ENCODE measurements at regions not wholly inside any gene's neighbourhood (a gene's known extent, or its start where the extent isn't known, plus 50 kb on each side); places are given as distances from the start of the nearest gene placed in this dataset.
"Not testable (repeated sequence)": the region's sequence is repeated elsewhere in the genome, so short reads cannot be mapped to it uniquely, and the experiment has no call there.

GRCh38 chr4:49510238-49510637, 524.2 kb downstream of the CWH43 start:
- TF ChIP-seq, protein P1, sequence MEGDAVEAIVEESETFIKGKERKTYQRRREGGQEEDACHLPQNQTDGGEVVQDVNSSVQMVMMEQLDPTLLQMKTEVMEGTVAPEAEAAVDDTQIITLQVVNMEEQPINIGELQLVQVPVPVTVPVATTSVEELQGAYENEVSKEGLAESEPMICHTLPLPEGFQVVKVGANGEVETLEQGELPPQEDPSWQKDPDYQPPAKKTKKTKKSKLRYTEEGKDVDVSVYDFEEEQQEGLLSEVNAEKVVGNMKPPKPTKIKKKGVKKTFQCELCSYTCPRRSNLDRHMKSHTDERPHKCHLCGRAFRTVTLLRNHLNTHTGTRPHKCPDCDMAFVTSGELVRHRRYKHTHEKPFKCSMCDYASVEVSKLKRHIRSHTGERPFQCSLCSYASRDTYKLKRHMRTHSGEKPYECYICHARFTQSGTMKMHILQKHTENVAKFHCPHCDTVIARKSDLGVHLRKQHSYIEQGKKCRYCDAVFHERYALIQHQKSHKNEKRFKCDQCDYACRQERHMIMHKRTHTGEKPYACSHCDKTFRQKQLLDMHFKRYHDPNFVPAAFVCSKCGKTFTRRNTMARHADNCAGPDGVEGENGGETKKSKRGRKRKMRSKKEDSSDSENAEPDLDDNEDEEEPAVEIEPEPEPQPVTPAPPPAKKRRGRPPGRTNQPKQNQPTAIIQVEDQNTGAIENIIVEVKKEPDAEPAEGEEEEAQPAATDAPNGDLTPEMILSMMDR (conservative IDR thresholded peaks at IDR 0.05), result not testable (repeated sequence)
- not testable (repeated sequence) for TF ChIP-seq EZH2 (IDR thresholded peaks at IDR 0.05; ENCODE audit: low read depth)

Data from PC-9 (cell line).